Large intestine (tissue), 3 donors: ENCODE measurements at regions not wholly inside any gene's neighbourhood (a gene's known extent, or its start where the extent isn't known, plus 50 kb on each side); places are given as distances from the start of the nearest gene placed in this dataset.
"Not testable (repeated sequence)": the region's sequence is repeated elsewhere in the genome, so short reads cannot be mapped to it uniquely, and the experiment has no call there.

Experiments used
- DNase-seq, 2 donors: peaks; one replicate each; pipeline versions ENCODE4 v3.0.0 to v3.0.0-alpha.2; 2013
- H3K27ac ChIP-seq: one replicate; pipeline ENCODE4 v1.5.1; 2013; ENCODE audit warnings: low read length
- H3K27me3 ChIP-seq: 2 replicates; pipeline ENCODE4 v1.6.1; 2013; ENCODE audit warnings: low read length; ENCODE audit not compliant: control insufficient read depth, insufficient read depth
- H3K36me3 ChIP-seq: 2 replicates; pipeline ENCODE4 v1.6.1; 2013; ENCODE audit warnings: low read length; ENCODE audit not compliant: control insufficient read depth, insufficient read depth
- H3K4me1 ChIP-seq: one replicate; pipeline ENCODE4 v1.6.1; 2013; ENCODE audit warnings: low read length; ENCODE audit not compliant: control insufficient read depth, insufficient read depth
- H3K4me3 ChIP-seq: one replicate; pipeline ENCODE4 v1.5.1; 2013; ENCODE audit warnings: low read length
- H3K9me3 ChIP-seq: one replicate; pipeline ENCODE4 v1.6.1; 2013; ENCODE audit warnings: mild to moderate bottlenecking, low read depth, low read length, moderate library complexity; ENCODE audit not compliant: control insufficient read depth
- WGBS: methylation state at CpG from one replicate; pipeline ENCODE4 v1.1.5; 2013; ENCODE audit warnings: low lambda C conversion rate; ENCODE audit not compliant: insufficient coverage; 5-methylcytosine and 5-hydroxymethylcytosine counted together

- H3K27me3 ChIP-seq: no peaks in the 10 kb centered on the region
- H3K4me3 ChIP-seq: no peak overlapping the region
- H3K9me3 ChIP-seq: no peaks in the 10 kb centered on the region
- no peak for DNase-seq
- no peak overlapping the region for H3K27ac ChIP-seq
- H3K4me1 ChIP-seq: no peaks in the 10 kb centered on the region
- no CpG with 5 or more reads among the region's 9 CpGs for WGBS
- H3K36me3 ChIP-seq: no peaks in the 10 kb centered on the region
These were observed 194.4 kb downstream of the FAM133A start for GRCh38 chrX:93868289-93868965.

GRCh38 chrX:93874554-93874953, 200.5 kb downstream of the FAM133A start:
- no peak overlapping the region for H3K4me3 ChIP-seq
- no peaks in the 10 kb centered on the region for H3K9me3 ChIP-seq
- DNase-seq: peak in 1 of 2 donors; percentile 5
- H3K27ac ChIP-seq: no peak overlapping the region
- H3K4me1 ChIP-seq: no peaks in the 10 kb centered on the region
- H3K36me3 ChIP-seq: no peaks in the 10 kb centered on the region
- H3K27me3 ChIP-seq: no peaks in the 10 kb centered on the region
- WGBS: no CpG with 5 or more reads among the region's 4 CpGs

- Histone ChIP-seq H3K4me3 (no peak overlapping the region), H3K4me1 (no peaks in the 10 kb centered on the region), H3K27me3 (no peaks in the 10 kb centered on the region), H3K9me3 (no peaks in the 10 kb centered on the region), H3K36me3 (no peaks in the 10 kb centered on the region), H3K27ac (no peak overlapping the region)
- WGBS: no CpG with 5 or more reads among the region's 4 CpGs
- DNase-seq: peak in 1 of 2 donors; percentile 1
These were observed 201.7 kb downstream of the FAM133A start for GRCh38 chrX:93875621-93876282.

DNA sequence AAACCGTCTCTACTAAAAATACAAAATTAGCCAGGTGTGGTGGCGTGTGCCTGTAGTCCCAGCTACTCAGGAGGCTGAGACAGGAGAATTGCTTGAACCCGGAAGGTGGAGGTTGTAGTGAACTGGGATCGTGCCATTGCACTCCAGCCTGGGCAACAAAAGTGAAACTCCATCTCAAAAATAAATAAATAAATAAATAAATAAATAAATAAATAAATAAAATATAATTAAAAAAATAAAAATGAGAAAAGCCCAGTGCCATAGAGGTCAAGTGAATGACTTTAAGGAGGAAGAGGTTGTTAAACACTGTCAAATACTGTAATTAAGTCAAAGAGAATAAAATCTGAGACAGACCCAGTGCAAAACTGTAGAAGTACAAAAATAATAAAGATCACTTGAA, 247.0 kb downstream of the FAM133A start:
- H3K9me3 ChIP-seq, H3K27ac ChIP-seq, H3K4me1 ChIP-seq, H3K4me3 ChIP-seq, H3K27me3 ChIP-seq, H3K36me3 ChIP-seq, DNase-seq: not testable (repeated sequence)
- WGBS: no CpG with 5 or more reads among the region's 4 CpGs

DNA sequence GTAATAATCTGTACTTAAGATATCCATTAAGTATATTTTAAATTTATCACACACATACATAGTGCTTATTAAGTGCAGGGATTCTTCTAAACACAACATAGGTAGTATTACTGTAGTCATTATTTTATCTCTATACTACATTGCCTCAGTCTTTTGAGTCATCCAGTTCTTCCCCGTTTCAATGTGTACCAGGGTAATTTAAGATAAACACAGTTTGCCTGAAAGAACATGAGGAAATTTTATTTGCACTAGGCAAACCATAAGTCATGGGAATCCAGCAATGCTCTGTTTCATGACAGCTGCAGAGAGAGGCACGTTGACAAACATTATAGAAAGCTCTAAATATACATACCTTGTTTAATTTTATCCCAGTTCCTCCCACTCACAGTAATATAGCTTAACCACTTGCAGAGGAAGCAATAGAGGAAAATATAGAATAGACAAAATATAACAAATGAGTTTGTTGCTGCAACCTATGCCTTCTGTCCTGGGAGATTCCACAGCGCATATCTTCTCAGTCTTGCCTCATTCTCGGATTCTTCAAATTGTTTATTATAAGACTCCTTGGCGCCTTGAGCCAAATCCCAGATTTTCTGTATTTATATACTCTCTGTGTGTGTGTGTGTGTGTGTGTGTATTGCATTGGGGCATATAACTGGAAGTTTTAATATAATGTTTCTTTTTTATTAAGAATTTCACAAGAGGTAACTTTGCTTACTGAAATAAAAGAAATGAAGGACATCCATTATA, 258.6 kb downstream of the FAM133A start:
- WGBS: no CpG with 5 or more reads among the region's 5 CpGs
- Histone ChIP-seq H3K4me1 (no peaks in the 10 kb centered on the region), H3K36me3 (no peaks in the 10 kb centered on the region), H3K27me3 (no peaks in the 10 kb centered on the region), H3K27ac (no peak overlapping the region), H3K4me3 (no peak overlapping the region), H3K9me3 (no peaks in the 10 kb centered on the region)
- DNase-seq: no peak

DNA sequence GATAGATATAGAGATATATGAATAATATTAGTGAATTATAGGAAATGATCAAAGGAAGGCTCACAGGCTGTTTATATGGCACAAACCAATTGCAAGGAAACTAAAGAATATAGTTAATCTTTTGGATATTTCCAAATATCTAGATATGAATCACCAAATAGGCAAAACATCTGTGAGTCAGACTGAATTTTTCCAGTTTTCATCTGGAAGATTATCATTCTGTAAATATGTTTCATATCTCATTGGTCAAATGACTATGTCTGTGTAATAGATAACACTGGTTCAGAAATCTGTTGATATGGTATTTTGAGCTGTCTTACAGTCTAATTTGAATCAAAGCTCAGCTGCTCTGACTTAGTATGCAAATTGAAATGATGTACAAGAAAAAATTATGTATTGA, 303.6 kb downstream of the FAM133A start:
- Histone ChIP-seq H3K27me3 (no peaks in the 10 kb centered on the region), H3K4me1 (no peaks in the 10 kb centered on the region), H3K4me3 (no peak overlapping the region), H3K27ac (no peak overlapping the region), H3K36me3 (no peaks in the 10 kb centered on the region), H3K9me3 (no peaks in the 10 kb centered on the region)
- no peak for DNase-seq

GRCh38 chrX:93985344-93986307, 311.6 kb downstream of the FAM133A start:
- H3K9me3 ChIP-seq: no peaks in the 10 kb centered on the region
- DNase-seq: no peak
- no peaks in the 10 kb centered on the region for H3K36me3 ChIP-seq
- H3K27ac ChIP-seq: no peak overlapping the region
- no CpG with 5 or more reads among the region's 2 CpGs for WGBS
- H3K4me3 ChIP-seq: no peak overlapping the region
- H3K27me3 ChIP-seq: no peaks in the 10 kb centered on the region
- no peaks in the 10 kb centered on the region for H3K4me1 ChIP-seq
